ENCODE measurements at regions not wholly inside any gene's neighbourhood (a gene's known extent, or its start where the extent isn't known, plus 50 kb on each side); places are given as distances from the start of the nearest gene placed in this dataset.

DNA sequence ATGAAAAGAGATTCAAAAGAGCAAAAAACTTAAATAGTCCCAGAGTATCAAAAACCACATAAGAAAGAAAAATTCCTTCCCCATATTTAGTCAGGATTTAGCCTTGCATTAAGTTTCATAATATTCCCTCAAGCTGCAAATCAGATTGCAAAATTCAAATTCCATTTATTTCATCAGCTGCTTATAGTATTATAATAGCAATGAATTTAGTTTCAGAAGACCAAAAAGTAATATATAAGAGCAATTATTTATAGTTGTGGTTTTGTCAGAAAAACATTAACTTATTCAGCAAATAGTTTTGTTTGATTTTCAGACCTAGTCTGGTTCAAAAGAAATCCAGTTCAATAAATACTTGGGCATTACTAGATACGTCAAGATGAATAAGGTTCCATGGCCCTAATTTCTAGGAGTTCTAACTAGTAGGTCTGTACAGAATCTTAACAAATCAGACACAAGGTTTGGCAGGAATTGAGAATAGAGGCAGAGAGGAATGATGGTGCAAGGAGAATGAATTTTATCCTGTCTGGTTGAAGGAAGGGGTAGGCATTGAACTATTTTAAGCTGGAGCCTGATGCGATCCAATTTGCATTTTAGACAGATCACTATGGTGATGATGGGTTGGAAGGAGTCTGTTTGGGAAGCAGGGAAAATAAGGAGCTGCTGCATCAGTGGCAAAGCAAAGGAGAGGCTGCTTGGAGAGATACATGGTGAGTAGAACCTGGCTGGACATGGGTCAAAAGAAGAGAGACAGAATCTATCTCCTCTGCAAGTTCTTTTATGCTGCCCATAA lies 163.9 kb upstream of the STXBP5 start:
- TF ChIP-seq, protein P1, sequence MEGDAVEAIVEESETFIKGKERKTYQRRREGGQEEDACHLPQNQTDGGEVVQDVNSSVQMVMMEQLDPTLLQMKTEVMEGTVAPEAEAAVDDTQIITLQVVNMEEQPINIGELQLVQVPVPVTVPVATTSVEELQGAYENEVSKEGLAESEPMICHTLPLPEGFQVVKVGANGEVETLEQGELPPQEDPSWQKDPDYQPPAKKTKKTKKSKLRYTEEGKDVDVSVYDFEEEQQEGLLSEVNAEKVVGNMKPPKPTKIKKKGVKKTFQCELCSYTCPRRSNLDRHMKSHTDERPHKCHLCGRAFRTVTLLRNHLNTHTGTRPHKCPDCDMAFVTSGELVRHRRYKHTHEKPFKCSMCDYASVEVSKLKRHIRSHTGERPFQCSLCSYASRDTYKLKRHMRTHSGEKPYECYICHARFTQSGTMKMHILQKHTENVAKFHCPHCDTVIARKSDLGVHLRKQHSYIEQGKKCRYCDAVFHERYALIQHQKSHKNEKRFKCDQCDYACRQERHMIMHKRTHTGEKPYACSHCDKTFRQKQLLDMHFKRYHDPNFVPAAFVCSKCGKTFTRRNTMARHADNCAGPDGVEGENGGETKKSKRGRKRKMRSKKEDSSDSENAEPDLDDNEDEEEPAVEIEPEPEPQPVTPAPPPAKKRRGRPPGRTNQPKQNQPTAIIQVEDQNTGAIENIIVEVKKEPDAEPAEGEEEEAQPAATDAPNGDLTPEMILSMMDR (IDR thresholded peaks at IDR 0.05): no peak
- TF ChIP-seq POLR2A (IDR thresholded peaks at IDR 0.05): no peak
- TF ChIP-seq EP300 (IDR thresholded peaks at IDR 0.05): no peak
